ENCODE measurements at regions not wholly inside any gene's neighbourhood (a gene's known extent, or its start where the extent isn't known, plus 50 kb on each side); places are given as distances from the start of the nearest gene placed in this dataset.
"Not testable (repeated sequence)": the region's sequence is repeated elsewhere in the genome, so short reads cannot be mapped to it uniquely, and the experiment has no call there.

DNA sequence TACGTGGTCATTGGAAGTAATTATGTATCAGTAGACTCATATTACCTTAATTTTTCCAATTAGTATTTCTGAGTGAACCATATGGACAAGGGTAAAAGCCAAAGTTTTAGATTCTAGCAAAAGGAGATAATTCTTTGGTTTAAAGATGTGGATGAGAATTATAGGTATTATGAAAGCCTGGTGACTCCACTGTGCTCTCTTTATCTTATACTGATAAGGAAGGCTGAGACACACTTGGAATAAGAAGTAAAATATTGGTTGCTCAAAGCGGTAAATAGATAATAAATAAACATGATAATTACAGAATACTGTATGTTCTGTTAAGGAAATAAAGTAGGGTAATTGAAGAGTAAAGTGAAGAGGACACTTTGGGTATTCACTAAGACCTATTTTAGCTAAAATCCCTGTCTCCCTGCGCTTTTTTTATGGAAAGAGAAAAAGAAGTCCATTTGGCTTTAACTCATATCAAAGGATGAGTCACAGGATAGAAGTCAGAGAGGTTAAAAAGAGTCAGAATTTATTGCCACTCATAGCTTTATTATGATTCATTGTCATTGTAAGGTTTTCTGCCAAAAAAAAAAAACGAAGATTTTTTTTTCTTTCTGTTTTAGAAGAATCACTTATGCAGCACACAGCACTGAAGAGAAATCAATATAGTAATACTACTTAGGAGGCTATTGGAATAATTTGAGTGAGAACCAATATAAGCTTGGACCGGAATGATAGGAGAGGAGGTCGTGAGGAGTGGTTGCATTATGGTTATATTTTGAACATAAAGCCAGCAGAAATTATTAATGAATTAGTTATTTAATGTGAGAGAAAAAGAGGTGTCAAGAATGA lies 2463.1 kb downstream of the ARAP2 start:
- DNase-seq (no peak), ATAC-seq (ENCODE audit: low FRiP score in 2 of 2) (no peak)
- H3K27me3 ChIP-seq = no peaks in the 10 kb centered on the region
- H3K36me3 ChIP-seq = no peaks in the 10 kb centered on the region
- H3K4me3 ChIP-seq = no peak overlapping the region
- TF ChIP-seq POLR2A (IDR thresholded peaks at IDR 0.05) (no peak), EP300 (IDR thresholded peaks at IDR 0.05) (no peak), POLR2AphosphoS5 (IDR thresholded peaks at IDR 0.05) (no peak)
- TF ChIP-seq, protein P1, sequence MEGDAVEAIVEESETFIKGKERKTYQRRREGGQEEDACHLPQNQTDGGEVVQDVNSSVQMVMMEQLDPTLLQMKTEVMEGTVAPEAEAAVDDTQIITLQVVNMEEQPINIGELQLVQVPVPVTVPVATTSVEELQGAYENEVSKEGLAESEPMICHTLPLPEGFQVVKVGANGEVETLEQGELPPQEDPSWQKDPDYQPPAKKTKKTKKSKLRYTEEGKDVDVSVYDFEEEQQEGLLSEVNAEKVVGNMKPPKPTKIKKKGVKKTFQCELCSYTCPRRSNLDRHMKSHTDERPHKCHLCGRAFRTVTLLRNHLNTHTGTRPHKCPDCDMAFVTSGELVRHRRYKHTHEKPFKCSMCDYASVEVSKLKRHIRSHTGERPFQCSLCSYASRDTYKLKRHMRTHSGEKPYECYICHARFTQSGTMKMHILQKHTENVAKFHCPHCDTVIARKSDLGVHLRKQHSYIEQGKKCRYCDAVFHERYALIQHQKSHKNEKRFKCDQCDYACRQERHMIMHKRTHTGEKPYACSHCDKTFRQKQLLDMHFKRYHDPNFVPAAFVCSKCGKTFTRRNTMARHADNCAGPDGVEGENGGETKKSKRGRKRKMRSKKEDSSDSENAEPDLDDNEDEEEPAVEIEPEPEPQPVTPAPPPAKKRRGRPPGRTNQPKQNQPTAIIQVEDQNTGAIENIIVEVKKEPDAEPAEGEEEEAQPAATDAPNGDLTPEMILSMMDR (IDR thresholded peaks at IDR 0.05) = no peak
- WGBS, 2 donors = 68 to 76% methylated on average over 6 of the region's 6 CpGs
- H3K27ac ChIP-seq = no peak overlapping the region
- H3K9me3 ChIP-seq = no peaks in the 10 kb centered on the region
- no peaks in the 10 kb centered on the region for H3K4me1 ChIP-seq

DNA sequence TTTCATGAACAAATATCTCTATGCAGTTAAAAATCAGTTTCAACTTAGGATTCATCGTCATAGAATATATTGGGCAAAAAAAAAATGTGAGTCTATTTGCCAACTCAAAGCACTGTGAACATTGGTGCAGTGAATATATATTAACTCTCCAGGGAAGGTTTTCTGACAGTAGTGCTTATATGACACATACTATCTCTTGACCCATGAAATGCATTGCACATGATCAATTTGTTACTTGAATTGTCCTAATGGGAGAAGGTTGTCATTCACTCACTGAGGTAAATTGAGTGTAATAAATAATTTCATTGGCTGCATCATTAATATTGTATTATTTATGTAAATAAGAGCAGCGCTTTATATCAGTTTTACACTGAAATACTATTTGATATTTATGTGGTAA lies 2458.5 kb downstream of the ARAP2 start:
- Histone ChIP-seq H3K4me1 (no peaks in the 10 kb centered on the region), H3K27me3 (no peaks in the 10 kb centered on the region), H3K36me3 (no peaks in the 10 kb centered on the region), H3K27ac (no peak overlapping the region), H3K9me3 (no peaks in the 10 kb centered on the region), H3K4me3 (no peak overlapping the region)
- no peak for TF ChIP-seq POLR2AphosphoS5 (IDR thresholded peaks at IDR 0.05)
- TF ChIP-seq POLR2A (IDR thresholded peaks at IDR 0.05) = no peak
- TF ChIP-seq EP300 (IDR thresholded peaks at IDR 0.05) = no peak
- TF ChIP-seq, protein P1 (IDR thresholded peaks at IDR 0.05) = no peak
- no peak for ATAC-seq (ENCODE audit: low FRiP score in 2 of 2)
- no peak for DNase-seq
- 84 to 91% methylated on average over 2 of the region's 2 CpGs for WGBS, 2 donors

DNA sequence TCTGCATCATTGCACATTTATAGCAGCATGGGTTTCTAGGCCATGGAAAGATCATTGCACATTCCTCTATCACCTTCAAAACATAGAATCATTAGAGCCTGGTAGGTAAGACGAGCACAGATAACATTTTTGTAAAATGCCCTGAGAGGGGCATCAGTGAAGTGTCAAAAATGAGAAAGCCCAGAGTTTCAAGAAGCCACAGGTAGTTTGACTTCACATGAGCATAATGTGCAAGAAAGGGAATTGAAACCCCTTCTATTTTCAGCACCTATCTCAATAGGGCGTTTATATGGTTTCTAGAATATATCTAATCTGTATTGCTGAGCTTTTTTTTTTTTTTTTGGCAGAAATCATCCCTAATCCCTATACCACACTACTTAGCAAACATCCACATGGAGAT lies 2441.7 kb downstream of the ARAP2 start:
- no peaks in the 10 kb centered on the region for H3K27me3 ChIP-seq
- H3K9me3 ChIP-seq = no peaks in the 10 kb centered on the region
- H3K36me3 ChIP-seq = no peaks in the 10 kb centered on the region
- no peak overlapping the region for H3K4me3 ChIP-seq
- H3K4me1 ChIP-seq = no peaks in the 10 kb centered on the region
- TF ChIP-seq EP300 (IDR thresholded peaks at IDR 0.05) = no peak
- no peak for TF ChIP-seq POLR2AphosphoS5 (IDR thresholded peaks at IDR 0.05)
- no peak for TF ChIP-seq POLR2A (IDR thresholded peaks at IDR 0.05)
- TF ChIP-seq, protein P1 (IDR thresholded peaks at IDR 0.05) = no peak
- ATAC-seq (ENCODE audit: low FRiP score in 2 of 2) (no peak), DNase-seq (no peak)
- H3K27ac ChIP-seq = no peak overlapping the region
- 42 to 48% methylated on average over 2 of the region's 2 CpGs for WGBS, 2 donors

DNA sequence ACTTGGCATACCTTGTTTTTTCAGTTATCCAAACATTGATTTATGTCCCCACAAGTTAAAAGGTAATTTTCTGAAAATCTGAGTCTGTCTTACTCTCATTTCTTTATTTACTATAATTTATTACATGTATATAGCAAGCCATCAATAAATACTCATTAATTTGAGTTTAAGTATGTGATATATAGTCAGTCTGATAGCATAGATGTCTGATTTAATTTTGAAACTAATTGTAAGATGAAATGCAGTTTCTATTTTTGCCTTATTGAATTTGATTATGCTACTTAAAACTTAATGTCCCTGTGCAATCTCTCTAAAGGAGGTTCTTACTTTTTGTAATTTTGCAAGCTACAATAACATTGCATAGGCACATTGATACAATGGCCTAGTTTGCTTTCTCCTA lies 2418.6 kb downstream of the ARAP2 start:
- ATAC-seq (ENCODE audit: low FRiP score in 2 of 2) (no peak), DNase-seq (no peak)
- Histone ChIP-seq H3K9me3 (peaks cover 0 to 3% (median 0%) of the 10 kb centered on the region in 4 donors), H3K36me3 (no peaks in the 10 kb centered on the region), H3K27ac (no peak overlapping the region), H3K27me3 (no peaks in the 10 kb centered on the region), H3K4me3 (no peak overlapping the region), H3K4me1 (no peaks in the 10 kb centered on the region)
- TF ChIP-seq POLR2A (IDR thresholded peaks at IDR 0.05) (no peak), POLR2AphosphoS5 (IDR thresholded peaks at IDR 0.05) (no peak), EP300 (IDR thresholded peaks at IDR 0.05) (no peak)
- TF ChIP-seq, protein P1 (IDR thresholded peaks at IDR 0.05) = no peak

DNA sequence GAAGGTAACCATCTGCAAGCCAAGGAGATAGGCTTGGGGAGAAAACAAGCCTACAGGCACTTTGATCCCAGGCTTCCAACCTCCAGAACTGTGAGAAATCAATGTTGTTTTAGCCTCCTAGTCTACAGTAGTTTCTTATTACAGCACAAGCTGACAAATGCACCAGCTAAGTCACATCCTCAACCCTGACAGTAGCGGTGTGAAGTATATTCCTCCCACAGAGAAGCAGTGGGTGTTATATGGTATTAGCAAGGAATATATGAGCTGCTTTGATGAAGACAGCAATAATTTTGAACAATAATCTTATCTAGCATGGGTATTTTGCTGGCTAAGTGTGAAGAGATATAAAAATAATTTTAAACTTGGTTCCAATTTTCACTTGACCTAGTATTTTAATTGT lies 2415.0 kb downstream of the ARAP2 start:
- not testable (repeated sequence) for H3K27ac ChIP-seq; H3K36me3 ChIP-seq; DNase-seq; ATAC-seq (ENCODE audit: low FRiP score in 2 of 2); H3K27me3 ChIP-seq; H3K9me3 ChIP-seq; H3K4me1 ChIP-seq; H3K4me3 ChIP-seq
- WGBS, 2 donors = 89% methylated on average over 1 of the region's 1 CpG
